Gastrocnemius medialis (tissue), 4 donors: ENCODE measurements at regions not wholly inside any gene's neighbourhood (a gene's known extent, or its start where the extent isn't known, plus 50 kb on each side); places are given as distances from the start of the nearest gene placed in this dataset.

Source experiments
- CTCF ChIP-seq, 5 experiments: fragments of 450-650 bp in 3 of 5; fragments of 200-600 bp in 2 of 5; sonication (generic) in 2 of 5; IDR thresholded peaks in 4 of 5; conservative IDR thresholded peaks in 1 of 5; 1 replicate in 4 of 5; 2 replicates in 1 of 5; pipeline ENCODE4 v1.5.1; 2016 to 2019; ENCODE audit warnings: antibody characterized with exemption in 5 of 5, mild to moderate bottlenecking in 3 of 5, moderate library complexity in 3 of 5
- POLR2A ChIP-seq, 2 donors: fragments of 450-650 bp; IDR thresholded peaks; one replicate each; pipeline ENCODE4 v1.6.1; 2017; ENCODE audit warnings: antibody characterized with exemption in 2 of 2, mild to moderate bottlenecking in 2 of 2, moderate library complexity in 2 of 2

GRCh38 chr2:45261746-45262145 lies 252.5 kb upstream of the SIX2 start:
- no peak for TF ChIP-seq CTCF (IDR thresholded peaks at IDR 0.05 in 4 of 5, conservative IDR thresholded peaks at IDR 0.05 in 1 of 5)
- no peak for TF ChIP-seq POLR2A (IDR thresholded peaks at IDR 0.05)
